ENCODE measurements at regions not wholly inside any gene's neighbourhood (a gene's known extent, or its start where the extent isn't known, plus 50 kb on each side); places are given as distances from the start of the nearest gene placed in this dataset.
"Not testable (repeated sequence)": the region's sequence is repeated elsewhere in the genome, so short reads cannot be mapped to it uniquely, and the experiment has no call there.

DNA sequence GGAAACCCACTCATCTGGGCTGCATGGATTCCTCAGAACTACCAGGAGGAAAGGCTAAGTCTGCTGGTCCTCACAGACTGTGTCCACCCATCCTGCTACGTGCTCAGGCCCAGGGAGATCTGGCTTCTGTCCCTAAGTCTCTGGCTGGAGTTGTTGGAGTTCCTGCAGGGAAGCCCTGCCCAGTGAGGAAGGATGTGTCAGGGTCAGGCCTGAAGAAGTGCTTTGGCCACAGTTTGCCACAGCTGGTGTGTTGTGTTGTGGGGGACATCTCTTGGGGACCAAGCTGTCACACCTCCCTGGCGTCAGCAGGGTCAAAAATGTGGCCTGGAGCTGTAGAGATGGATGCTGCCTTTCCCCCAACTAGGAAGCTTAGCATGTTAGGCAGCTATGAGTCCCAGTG is 684.7 kb downstream of the METTL15 start:
- DNase-seq, result no peak

DNA sequence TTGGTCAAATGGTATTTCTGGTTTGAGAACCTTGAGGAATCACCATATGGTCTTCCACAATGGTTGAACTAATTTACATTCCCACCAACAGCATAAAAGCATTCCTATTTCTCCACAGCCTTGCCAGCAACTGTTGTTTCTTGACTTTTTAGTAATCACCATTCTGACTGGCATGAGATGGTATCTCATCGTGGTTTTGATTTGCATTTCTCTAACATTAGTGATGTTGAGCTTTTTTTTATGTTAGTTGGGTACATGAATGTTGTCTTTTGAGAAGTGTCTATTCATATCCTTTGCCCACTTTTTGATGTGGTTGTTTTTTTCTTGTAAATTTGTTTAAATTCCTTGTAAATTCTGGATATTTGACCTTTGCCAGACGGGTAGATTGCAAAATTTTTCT is 679.7 kb downstream of the METTL15 start:
- DNase-seq, result not testable (repeated sequence)

DNA sequence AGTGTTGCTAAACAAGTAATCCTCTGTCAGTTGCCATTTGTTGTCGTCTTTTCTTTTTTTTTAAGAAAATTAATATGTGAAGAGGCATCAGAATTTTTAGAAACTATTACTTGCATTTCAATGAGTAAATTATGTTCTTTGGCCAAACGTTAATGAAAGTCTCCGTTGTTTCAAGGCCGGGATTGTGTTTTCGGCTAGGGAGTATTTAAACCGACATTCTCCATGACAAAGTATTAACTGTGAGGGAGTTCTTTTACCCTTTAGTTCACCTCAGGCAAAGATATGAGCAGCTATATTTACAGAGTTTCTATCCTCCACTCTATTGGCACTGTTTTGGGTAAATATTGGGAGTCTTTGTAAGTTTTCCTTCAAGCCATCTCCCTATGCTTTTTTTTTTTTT is 668.9 kb downstream of the METTL15 start:
- no peak for DNase-seq

DNA sequence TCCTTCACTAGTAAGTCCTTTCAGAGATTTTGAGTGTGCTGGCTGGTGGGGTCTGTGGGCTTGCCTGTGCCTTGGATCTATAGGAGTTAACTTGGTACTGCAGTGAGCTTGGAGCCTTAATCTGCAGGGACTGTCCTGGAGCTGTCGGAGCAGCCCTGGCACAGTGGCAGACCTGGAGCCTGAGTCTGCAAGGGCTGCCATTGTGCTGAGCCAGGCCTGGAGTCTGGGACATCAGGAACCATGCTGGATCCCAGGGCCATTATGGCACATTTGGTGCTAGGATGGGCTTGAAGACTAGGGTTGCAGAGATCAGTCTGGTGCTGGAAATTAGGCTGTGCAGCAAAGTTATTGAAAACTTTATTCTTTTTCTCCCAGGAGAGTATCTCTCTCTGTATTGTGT is 665.4 kb downstream of the METTL15 start:
- no peak for DNase-seq

DNA sequence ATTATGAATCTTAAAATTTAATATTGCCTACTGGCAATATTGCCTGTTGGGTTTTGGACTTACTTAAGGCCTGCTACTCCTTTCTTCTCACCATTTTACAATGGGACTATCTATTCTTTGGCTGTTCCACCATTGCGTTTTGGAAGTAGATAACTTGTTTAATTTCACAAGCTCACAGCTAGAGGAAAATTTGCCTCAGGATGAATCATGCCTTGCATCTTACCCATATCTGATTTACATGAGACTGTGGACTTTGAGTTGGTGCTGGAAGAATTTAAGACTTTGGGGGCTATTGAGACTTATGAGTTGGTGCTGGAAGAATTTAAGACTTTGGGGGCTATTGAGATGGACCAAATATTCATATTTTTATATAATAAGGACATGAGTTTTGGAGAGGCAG is 662.6 kb downstream of the METTL15 start:
- no peak for DNase-seq

DNA sequence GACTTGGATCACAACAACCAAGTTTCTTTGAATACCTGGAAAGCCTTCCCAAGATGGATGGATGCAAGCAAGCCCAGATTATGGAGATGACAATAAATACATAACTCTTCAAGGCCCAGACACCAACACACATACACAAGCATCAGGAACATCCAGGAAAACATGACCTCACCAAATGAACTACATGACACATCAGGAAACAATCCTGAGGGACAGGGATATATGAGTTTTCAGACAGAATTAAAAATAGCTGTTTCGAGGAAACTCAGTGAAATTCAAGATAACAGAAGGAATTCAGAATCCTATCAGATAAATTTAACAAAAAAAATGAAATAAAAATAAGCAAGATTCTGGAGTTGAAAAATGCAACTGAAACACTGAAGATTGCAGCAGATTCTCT is 659.4 kb downstream of the METTL15 start:
- DNase-seq, result no peak

DNA sequence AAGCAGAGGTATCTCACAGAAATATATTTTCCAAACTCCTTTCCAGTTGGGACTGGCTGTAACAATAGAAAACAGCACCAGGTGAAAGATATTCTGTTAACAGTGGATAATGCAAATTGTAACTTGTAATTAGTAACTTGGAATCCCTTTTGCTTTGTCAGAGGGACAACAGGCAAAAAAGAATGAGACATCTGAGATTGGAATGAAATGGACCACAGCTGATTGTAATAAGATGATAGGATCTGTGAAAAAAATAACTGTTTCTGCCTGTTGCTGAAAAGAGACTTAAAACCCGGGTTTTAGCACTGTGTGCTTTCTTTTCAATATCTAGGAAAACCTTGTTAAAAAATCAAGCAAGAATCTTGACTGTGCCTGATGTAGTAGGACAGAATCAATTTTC is 655.7 kb downstream of the METTL15 start:
- DNase-seq, result no peak

DNA sequence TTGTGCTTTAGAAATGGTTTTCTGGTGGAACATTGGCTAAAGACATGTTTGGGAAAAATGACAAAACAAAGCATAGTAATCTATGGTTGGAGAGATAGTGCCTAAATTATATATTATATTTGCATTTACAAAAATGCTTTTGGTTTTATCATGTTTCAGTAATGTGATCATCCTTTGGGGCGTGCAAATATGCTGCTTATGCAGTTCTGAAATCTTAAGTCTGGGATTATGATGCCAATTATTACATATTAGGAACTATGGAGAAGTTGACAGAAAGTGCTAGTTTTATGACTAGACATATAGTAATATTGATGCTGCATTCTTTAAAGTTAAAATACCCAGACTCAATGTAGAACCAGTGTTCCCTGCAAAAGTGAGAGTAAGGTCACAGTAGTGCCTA is 655.0 kb downstream of the METTL15 start:
- DNase-seq, result no peak

DNA sequence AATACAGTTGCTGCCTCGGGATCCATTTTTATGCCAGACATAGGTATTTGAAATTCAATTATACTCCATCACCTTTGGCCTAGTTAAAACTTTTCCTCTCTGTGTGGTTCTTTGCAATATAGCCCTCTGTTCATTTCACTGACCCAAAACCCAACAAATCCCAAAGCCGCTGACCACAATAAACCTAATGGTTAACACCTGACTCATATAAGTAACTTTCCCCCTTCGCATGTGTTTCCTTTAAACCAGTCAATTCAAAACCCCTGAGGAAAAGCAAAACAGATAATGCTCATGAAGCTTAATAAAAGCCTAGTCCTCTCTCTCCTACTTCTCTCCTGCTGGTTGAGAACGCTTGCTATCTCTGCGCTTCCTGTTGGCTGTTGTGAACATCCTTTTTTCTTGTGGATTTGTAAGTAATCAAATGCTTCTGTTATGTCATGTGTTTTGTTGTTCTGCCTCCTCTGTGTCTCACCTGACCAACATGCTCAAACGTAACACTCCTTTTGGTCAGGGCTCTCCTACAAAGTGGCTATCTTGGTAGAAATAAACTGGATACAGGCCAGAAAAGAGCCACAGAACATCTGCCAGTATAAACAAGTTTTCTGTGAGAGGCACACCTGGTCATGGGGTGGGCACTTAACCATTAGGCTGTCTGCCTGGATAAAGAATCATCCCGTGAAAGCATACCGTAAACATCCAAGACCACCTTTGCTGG is 652.6 kb downstream of the METTL15 start:
- no peak for DNase-seq

DNA sequence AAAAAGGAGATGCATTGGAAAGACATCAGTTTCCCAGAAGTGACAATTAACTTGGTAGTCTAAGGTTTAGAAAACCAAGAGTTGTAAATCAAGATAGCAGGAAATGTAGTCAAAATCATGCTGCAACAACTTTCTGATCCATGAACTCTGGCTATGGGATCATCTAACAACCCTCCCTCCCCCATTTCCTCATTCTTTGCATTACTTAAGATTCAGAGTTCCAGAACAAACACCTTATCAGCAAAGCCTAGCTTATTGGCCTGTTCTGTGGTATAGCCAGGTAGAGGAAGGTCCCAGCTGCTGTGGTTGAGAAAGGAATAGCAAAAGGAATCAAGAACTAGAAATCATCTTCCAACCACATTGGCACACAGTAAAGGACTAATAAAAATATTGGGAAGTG is 651.1 kb downstream of the METTL15 start:
- DNase-seq, result no peak

DNA sequence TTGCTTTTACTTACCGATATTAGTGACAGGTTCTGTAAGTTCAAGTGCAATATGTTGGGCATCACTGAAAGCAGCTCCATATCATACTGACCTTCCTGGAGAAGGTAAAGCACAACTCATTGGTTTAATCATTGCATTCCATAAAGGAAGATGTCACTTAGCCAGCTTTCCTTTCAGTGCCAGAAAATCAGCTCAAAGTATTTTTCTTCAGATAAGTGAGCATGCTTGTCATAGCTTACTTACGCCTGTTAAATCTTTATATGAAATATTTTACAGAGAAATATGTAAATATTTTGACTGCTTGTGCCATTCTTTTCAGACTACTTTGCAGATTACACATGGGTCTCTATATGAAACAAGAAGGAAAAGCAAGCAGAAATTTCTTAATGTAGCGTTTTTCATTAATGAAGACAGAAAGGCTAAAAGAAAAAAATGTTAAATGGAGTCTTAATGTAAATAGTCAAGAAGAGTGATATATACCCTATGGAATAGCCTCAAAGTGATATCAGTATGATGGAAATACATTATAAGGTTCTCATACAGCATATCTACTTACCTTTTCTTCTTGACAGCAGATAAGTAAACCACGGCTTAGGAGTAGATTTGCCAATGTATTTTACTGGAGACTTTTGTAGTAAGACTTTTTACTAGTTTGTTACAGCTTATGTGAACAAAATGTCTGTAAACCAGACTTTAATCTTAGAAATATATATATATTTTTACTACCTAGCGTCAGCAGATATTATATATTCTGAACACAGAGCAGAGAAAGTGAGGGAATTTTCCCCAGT is 649.7 kb downstream of the METTL15 start:
- DNase-seq, result no peak

DNA sequence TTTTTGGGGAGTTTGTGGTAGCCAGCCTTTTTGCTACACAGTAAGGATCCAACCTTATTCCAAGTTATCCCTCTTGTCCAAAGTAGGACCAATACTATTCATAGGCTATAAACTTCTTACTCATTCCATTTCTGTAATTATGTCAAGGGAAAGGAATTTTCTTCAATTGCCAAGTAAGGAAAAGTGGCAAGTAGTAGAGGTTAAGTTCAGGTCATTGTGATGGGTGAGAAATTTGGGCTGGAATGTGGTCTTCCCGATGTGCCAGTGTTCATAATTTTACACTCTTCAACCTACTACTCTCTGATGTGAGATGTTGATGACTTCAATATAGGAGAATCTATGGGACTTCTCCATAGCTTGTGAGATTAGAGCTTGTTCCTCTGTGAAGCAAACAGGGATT is 648.8 kb downstream of the METTL15 start:
- no peak for DNase-seq

DNA sequence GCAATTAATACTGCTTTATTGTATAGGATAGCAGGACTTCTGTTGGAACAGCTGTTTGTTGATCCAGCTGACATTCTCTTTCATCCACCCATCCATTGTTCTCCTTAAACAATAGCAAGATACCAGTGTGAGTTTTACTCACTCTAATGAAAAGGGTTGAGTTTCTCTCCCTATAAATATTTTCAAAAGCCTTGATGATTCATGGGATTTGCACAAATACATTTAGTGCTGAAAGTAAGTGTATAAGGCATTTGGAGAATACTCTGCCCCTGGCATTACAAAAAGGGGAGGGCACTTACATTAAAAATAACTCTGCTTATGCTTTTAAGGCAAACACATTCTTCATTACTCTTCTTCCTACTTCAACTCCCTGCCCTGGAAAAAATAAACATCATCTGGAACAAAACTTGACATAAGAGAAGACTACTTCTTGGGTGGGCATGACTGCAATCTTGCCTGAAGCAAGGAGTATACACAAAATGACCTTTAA is 634.9 kb downstream of the METTL15 start:
- DNase-seq, result no peak

DNA sequence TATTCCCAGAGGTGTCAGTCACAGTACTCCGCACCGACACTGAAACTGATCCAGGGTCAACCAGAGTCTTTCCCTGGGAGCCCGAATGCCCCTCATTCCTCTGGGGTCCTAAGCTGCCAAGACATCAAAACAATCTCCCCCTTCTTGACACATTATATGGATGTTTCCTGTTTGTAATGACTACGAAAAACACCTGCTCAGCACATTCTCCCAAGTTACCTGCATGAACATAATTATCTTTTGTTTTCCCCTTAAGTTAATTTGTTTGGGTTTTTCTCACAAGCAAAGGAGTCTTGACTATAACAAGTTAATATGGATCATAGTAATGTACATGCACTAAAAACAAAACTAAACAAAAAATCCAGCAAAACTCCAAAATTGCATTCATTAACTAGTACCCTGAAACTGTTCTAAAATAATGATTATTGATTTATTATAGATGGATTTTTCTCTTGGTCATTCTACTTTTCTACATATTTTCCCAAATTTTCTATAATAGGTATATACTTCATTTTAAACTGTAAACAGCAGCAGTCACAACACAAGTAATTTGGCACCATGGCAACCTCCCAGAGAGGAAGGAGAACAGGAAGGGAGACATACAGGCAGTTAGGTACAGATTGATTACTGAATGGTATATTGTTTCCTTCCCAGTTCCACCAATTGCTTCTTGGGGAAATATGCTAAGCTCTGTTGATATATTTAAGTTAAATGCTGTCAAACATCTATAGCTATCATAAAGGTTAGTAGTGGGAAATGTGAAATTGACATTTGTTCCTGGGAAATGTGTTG is 631.5 kb downstream of the METTL15 start:
- DNase-seq, result no peak

DNA sequence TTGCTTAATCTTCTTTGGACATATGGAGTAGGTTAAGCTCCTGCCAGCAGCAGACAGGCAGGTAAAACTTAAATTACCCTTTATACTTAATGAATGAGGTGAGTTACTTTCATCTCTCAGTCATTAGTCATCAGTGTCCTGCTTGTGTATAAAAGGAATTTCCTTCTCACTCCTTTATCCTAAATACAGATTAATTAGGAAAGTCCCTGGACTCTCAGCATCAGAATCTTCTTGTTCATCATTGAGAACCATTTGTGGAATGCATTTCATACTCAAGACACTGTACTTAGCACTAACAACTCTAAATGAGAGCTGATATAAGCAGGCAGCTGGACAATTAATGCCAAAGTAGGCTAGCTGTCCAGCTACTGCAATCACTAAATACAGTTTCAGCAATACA is 630.4 kb downstream of the METTL15 start:
- DNase-seq, result no peak

DNA sequence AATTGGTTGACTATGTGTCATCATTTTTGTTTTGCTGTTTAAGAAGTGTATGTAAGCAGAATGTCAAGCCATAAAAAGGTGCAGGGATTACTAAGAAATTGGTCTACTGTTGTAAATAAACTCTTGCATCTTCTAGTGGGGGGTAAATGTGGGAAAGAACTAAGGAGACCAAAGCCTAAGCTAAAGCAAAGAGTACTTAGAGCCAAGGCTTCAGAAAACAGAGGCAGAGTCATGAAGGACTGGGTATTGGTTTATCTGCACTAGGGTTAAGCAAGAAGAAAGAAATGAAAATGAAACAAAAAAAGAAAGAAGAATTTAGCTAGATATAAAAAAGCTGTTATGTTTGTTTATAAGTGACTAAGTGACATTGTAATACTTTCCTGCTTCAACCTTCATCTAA is 628.1 kb downstream of the METTL15 start:
- no peak for DNase-seq

DNA sequence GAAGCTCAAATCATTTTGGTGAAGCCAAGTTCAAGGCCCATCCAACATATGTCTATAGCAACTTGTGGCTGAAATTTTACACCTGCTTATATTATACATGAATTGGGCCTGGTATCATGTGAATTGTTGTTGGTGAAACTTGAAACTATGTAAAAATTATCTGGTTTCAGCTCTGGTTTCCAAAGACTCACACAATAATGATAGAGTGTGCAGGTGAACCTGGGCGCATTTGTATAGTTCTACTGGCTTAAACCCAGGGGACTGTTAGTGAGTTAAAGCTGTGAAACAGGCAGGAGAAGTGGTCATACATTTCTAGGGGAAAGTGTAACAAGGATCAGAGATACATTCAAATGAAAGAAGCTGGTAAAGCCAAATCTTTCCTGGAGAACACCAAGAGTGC is 627.3 kb downstream of the METTL15 start:
- DNase-seq, result no peak

DNA sequence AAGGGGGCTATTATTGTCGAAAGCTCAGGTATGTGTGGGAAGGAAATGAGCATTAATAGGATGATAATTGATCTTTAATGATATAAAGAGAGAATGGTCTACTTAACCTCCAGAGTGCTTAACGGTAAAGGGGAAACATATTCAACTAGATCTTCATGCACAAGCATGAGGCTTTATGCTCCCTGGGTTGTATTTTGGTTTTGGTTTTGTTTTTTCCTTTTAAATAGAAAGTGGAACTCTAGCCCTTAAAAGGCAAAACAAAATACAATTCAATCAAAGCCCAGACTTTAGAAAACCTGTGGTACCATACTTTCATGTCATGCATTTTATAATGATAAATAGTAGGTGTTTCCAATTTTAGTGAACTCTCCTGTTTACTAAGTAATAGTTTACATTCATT is 622.7 kb downstream of the METTL15 start:
- no peak for DNase-seq

DNA sequence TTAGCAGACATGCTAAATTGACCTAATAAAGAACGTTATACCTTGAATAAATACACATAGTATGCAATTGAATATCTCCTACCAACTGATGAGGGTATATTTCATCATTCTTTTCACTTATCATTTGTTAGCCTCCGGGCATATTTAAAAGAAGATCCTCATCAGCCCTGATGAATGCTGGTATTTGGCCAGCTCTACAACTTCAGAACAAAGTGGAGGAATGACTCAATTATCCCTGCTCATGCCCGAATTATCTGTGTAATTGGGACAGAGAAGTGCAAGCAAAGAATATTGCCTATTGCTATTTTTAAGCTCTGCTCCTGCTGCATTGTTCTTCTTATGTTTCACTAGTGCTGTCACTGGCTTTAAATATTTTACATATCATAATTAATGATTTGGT is 622.1 kb downstream of the METTL15 start:
- DNase-seq, result no peak

DNA sequence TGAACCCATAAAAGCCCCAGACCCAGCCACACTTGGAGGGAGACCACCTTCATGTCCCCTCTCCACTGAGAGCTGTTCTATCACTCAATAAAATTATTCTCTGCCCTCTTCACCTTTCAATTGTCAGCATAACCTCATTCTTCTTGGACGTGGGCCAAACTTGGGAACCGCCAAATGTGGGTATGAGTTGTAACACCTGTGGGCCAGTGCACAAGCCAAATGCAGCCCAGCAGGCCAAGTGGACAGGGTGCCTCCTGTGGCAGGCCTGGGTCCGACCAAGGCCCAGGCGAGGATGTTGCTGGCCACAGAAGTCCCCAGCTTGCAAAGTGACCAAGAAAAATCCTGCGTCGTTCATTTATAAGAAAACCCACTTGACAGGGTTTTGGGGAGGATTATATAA is 621.2 kb downstream of the METTL15 start:
- no peak for DNase-seq

DNA sequence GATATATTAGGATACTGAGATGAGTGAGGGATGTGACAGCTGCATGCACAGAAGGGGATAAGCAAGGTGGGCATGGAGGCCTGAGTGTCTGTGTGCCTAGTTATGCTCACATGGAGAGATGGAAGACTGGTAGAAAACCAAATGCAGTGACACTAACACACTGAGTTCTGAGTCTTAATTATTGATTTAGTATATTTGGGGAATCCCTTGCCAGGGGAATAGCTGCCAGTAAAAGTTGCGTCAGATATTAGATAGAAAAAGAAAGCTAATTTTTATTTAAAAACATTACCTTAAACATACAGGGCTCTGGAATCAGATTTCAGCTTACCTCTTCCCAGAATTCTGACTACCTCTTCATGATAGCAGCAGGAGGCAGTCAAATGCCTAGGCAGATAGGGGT is 620.5 kb downstream of the METTL15 start:
- no peak for DNase-seq

DNA sequence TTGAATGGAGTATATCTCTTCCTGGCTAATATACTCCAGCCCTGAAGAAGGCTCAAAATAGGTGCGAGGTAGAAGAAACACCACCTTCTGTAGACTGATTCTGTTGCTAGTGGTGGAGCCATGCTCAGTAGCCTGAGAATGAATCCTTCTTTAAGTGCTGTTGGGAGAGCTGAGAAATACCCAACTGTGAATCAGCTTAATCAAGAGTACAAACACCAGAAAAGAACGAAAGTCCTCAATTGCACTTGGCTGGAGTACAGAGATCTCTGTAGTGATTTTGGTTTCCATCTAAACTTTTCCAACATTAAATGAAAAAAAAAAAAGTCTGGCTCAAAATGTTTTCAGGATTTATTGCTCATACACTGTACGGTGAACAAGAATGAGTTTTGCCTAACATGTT is 619.1 kb downstream of the METTL15 start:
- no peak for DNase-seq

DNA sequence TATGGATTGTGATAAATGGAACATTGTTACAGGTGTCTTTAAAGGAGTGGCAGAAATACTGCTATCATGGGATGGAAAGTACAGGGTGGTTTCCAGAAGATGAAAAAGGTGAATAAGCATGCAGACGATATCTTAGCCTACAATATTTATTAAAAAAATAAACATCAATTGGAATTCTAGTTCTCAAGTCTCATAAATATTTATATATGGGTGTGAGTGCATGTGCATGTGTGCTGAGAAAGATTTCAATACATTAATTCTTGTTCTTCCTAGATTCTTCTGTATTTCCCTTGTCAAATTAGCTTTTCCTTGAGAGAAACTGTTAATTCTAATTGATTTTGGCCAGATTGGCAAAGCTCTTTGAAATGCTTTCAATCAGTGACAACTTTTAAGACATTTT is 618.2 kb downstream of the METTL15 start:
- DNase-seq, result no peak

DNA sequence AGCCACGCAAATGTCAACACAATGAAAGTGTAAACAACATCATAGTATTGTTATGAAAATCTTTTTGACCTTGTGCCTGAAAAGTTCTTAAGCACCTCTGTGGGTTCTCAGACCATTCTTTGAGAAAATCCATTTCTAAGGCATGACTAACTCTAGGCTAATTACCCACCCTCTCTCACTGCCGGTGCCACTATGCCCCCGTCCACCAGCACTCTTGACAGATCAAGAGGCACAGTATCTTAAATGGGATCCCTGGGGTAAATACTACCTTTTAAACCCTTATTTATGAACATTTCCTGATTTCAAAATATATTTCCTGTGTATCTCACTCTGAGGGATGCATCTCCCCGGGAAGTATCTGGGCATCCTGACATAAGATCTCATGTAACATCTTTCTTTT is 607.5 kb downstream of the METTL15 start:
- no peak for DNase-seq

Measured in femur (tissue), 1 donor.